ENCODE measurements at regions not wholly inside any gene's neighbourhood (a gene's known extent, or its start where the extent isn't known, plus 50 kb on each side); places are given as distances from the start of the nearest gene placed in this dataset.

DNA sequence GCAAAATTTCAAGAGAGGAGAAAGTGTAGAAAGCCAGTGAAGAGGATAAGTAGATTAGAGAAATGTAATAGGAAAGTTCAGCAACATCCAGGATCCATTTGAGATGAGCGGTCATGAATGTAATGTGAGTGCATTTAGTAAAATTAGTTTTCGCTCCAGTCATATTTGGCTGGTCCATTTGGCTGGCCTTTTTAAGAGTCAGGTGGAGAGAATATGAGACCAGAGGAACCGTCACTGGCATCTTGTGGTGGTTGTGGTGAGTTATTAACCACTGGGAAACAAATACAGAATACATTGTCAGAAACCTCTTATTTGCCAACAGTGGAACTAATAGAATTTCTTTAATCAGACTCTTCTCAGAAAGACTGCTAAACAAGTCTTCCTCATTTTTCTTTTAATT, 1064.3 kb upstream of the CDH2 start:
- TF ChIP-seq SIN3A (IDR thresholded peaks at IDR 0.05; ENCODE audit: low read depth, low read length) (no peak), SPI1 (IDR thresholded peaks at IDR 0.05; ENCODE audit: borderline replicate concordance, insufficient read depth, low read depth, low read length) (no peak), RAD21 (IDR thresholded peaks at IDR 0.05; ENCODE audit: insufficient read depth, low read depth, low read length) (no peak), HDAC2 (IDR thresholded peaks at IDR 0.05) (no peak), EGR1 (IDR thresholded peaks at IDR 0.05; ENCODE audit: borderline replicate concordance in 1 of 2, low read depth in 2 of 2, low read length in 2 of 2) (no peak), SREBF1 (IDR thresholded peaks at IDR 0.05; ENCODE audit: low read length) (no peak), MXI1 (IDR thresholded peaks at IDR 0.05; ENCODE audit: low read depth, low read length) (no peak), POLR2AphosphoS5 (IDR thresholded peaks at IDR 0.05; ENCODE audit: low read length) (no peak)
- TF ChIP-seq, protein P1, sequence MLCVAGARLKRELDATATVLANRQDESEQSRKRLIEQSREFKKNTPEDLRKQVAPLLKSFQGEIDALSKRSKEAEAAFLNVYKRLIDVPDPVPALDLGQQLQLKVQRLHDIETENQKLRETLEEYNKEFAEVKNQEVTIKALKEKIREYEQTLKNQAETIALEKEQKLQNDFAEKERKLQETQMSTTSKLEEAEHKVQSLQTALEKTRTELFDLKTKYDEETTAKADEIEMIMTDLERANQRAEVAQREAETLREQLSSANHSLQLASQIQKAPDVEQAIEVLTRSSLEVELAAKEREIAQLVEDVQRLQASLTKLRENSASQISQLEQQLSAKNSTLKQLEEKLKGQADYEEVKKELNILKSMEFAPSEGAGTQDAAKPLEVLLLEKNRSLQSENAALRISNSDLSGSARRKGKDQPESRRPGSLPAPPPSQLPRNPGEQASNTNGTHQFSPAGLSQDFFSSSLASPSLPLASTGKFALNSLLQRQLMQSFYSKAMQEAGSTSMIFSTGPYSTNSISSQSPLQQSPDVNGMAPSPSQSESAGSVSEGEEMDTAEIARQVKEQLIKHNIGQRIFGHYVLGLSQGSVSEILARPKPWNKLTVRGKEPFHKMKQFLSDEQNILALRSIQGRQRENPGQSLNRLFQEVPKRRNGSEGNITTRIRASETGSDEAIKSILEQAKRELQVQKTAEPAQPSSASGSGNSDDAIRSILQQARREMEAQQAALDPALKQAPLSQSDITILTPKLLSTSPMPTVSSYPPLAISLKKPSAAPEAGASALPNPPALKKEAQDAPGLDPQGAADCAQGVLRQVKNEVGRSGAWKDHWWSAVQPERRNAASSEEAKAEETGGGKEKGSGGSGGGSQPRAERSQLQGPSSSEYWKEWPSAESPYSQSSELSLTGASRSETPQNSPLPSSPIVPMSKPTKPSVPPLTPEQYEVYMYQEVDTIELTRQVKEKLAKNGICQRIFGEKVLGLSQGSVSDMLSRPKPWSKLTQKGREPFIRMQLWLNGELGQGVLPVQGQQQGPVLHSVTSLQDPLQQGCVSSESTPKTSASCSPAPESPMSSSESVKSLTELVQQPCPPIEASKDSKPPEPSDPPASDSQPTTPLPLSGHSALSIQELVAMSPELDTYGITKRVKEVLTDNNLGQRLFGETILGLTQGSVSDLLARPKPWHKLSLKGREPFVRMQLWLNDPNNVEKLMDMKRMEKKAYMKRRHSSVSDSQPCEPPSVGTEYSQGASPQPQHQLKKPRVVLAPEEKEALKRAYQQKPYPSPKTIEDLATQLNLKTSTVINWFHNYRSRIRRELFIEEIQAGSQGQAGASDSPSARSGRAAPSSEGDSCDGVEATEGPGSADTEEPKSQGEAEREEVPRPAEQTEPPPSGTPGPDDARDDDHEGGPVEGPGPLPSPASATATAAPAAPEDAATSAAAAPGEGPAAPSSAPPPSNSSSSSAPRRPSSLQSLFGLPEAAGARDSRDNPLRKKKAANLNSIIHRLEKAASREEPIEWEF (IDR thresholded peaks at IDR 0.05; ENCODE audit: insufficient replicate concordance, low read depth, low read length) = no peak
- TF ChIP-seq, protein P2, sequence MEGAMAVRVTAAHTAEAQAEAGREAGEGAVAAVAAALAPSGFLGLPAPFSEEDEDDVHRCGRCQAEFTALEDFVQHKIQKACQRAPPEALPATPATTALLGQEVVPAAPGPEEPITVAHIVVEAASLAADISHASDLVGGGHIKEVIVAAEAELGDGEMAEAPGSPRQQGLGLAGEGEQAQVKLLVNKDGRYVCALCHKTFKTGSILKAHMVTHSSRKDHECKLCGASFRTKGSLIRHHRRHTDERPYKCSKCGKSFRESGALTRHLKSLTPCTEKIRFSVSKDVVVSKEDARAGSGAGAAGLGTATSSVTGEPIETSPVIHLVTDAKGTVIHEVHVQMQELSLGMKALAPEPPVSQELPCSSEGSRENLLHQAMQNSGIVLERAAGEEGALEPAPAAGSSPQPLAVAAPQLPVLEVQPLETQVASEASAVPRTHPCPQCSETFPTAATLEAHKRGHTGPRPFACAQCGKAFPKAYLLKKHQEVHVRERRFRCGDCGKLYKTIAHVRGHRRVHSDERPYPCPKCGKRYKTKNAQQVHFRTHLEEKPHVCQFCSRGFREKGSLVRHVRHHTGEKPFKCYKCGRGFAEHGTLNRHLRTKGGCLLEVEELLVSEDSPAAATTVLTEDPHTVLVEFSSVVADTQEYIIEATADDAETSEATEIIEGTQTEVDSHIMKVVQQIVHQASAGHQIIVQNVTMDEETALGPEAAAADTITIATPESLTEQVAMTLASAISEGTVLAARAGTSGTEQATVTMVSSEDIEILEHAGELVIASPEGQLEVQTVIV (IDR thresholded peaks at IDR 0.05; ENCODE audit: borderline replicate concordance, partially characterized antibody) = no peak
- TF ChIP-seq, protein P3, sequence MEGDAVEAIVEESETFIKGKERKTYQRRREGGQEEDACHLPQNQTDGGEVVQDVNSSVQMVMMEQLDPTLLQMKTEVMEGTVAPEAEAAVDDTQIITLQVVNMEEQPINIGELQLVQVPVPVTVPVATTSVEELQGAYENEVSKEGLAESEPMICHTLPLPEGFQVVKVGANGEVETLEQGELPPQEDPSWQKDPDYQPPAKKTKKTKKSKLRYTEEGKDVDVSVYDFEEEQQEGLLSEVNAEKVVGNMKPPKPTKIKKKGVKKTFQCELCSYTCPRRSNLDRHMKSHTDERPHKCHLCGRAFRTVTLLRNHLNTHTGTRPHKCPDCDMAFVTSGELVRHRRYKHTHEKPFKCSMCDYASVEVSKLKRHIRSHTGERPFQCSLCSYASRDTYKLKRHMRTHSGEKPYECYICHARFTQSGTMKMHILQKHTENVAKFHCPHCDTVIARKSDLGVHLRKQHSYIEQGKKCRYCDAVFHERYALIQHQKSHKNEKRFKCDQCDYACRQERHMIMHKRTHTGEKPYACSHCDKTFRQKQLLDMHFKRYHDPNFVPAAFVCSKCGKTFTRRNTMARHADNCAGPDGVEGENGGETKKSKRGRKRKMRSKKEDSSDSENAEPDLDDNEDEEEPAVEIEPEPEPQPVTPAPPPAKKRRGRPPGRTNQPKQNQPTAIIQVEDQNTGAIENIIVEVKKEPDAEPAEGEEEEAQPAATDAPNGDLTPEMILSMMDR (IDR thresholded peaks at IDR 0.05 in 2 of 3, conservative IDR thresholded peaks at IDR 0.05 in 1 of 3; ENCODE audit: control insufficient read depth in 2 of 3, extremely low read depth in 1 of 3, insufficient read depth in 1 of 3, low read depth in 3 of 3, low read length in 3 of 3) = no peak
